HepG2 (cell line): ENCODE measurements at regions not wholly inside any gene's neighbourhood (a gene's known extent, or its start where the extent isn't known, plus 50 kb on each side); places are given as distances from the start of the nearest gene placed in this dataset.

Experiments
- AFF4 ChIP-seq: sonication (generic); formaldehyde crosslinking; IDR thresholded peaks from 2 replicates; pipeline ENCODE4 v1.4.0; 2020; ENCODE audit warnings: missing genetic modification reagents
- ERF ChIP-seq: IDR thresholded peaks from 2 replicates; pipeline ENCODE4 v1.6.1; 2018; ENCODE audit warnings: missing biosample characterization, missing genetic modification reagents
- FOXK1 ChIP-seq: sonication (generic); formaldehyde crosslinking; IDR thresholded peaks from 2 replicates; pipeline ENCODE4 v1.4.0; 2020; ENCODE audit warnings: low read depth, missing genetic modification reagents, borderline replicate concordance
- HNF4G ChIP-seq, 2 experiments: sonication (generic) in 1 of 2; formaldehyde crosslinking in 1 of 2; IDR thresholded peaks; 2 replicates each; pipeline versions ENCODE4 v1.4.0 to v1.6.1; 2011 to 2020; ENCODE audit warnings: borderline replicate concordance in 2 of 2, low read depth in 2 of 2, mild to moderate bottlenecking in 2 of 2, low read length in 1 of 2, missing genetic modification reagents in 1 of 2, moderate library complexity in 1 of 2
- KLF11 ChIP-seq: IDR thresholded peaks from 2 replicates; pipeline ENCODE4 v1.6.1; 2016; ENCODE audit warnings: missing compliant biosample characterization
- MATR3 ChIP-seq: sonication (generic); formaldehyde crosslinking; IDR thresholded peaks from 2 replicates; pipeline ENCODE4 v1.4.0; 2020; ENCODE audit warnings: missing genetic modification reagents
- NFE2L2 ChIP-seq: fragments of 150-350 bp; IDR thresholded peaks from 2 replicates; pipeline ENCODE4 v1.6.1; 2014; ENCODE audit warnings: low read length
- NR2F1 ChIP-seq, 2 experiments: fragments of 450-650 bp in 1 of 2; formaldehyde crosslinking in 1 of 2; IDR thresholded peaks; 2 replicates each; pipeline versions ENCODE4 v1.5.0 to v1.6.1; 2016 to 2020; ENCODE audit warnings: mild to moderate bottlenecking in 1 of 2, missing compliant biosample characterization in 1 of 2, missing genetic modification reagents in 1 of 2, moderate library complexity in 1 of 2
- SMARCE1 ChIP-seq: fragments of 450-650 bp; IDR thresholded peaks from 2 replicates; pipeline ENCODE4 v1.6.1; 2017; ENCODE audit warnings: borderline replicate concordance
- SRSF1 ChIP-seq: fragments of 200-400 bp; formaldehyde crosslinking; optimal IDR thresholded peaks from 2 replicates; pipeline ENCODE3; 2017; ENCODE audit warnings: mild to moderate bottlenecking, low read depth, low read length, moderate library complexity
- TOE1 ChIP-seq: sonication (generic); formaldehyde crosslinking; IDR thresholded peaks from 2 replicates; pipeline ENCODE4 v1.4.0; 2020; ENCODE audit warnings: mild to moderate bottlenecking, missing genetic modification reagents
- ZBTB37 ChIP-seq: sonication (generic); formaldehyde crosslinking; IDR thresholded peaks from 2 replicates; pipeline ENCODE4 v1.4.0; 2020; ENCODE audit warnings: mild to moderate bottlenecking, missing genetic modification reagents
- ZFP41 ChIP-seq: sonication (generic); formaldehyde crosslinking; IDR thresholded peaks from 2 replicates; pipeline ENCODE4 v1.4.0; 2020; ENCODE audit warnings: mild to moderate bottlenecking, missing genetic modification reagents, borderline replicate concordance
- ZNF331 ChIP-seq: sonication (generic); formaldehyde crosslinking; IDR thresholded peaks from 2 replicates; pipeline ENCODE4 v1.4.0; 2020; ENCODE audit warnings: missing genetic modification reagents
- ZNF510 ChIP-seq: sonication (generic); formaldehyde crosslinking; IDR thresholded peaks from 2 replicates; pipeline ENCODE4 v1.4.0; 2020; ENCODE audit warnings: low read depth, mild to moderate bottlenecking, missing genetic modification reagents
- ZNF557 ChIP-seq: sonication (generic); formaldehyde crosslinking; IDR thresholded peaks from 2 replicates; pipeline ENCODE4 v1.4.0; 2020; ENCODE audit warnings: missing genetic modification reagents
- ZNF597 ChIP-seq: sonication (generic); formaldehyde crosslinking; IDR thresholded peaks from 2 replicates; pipeline ENCODE4 v1.5.0; 2020; ENCODE audit warnings: missing genetic modification reagents
- ZNF598 ChIP-seq: sonication (generic); formaldehyde crosslinking; IDR thresholded peaks from 2 replicates; pipeline ENCODE4 v1.5.1; 2020; ENCODE audit warnings: mild to moderate bottlenecking, missing genetic modification reagents, borderline replicate concordance
- ZNF7 ChIP-seq: IDR thresholded peaks from 2 replicates; pipeline ENCODE4 v1.6.1; 2016; ENCODE audit warnings: missing biosample characterization, missing genetic modification reagents
- ZSCAN20 ChIP-seq: sonication (generic); formaldehyde crosslinking; IDR thresholded peaks from 2 replicates; pipeline ENCODE4 v1.4.0; 2020; ENCODE audit warnings: missing genetic modification reagents, mild to moderate bottlenecking, borderline replicate concordance

- TF ChIP-seq ZNF597 (CRISPR knock-in tag) (no peak), ZFP41 (CRISPR knock-in tag) (no peak), SRSF1 (no peak), ZNF510 (CRISPR knock-in tag) (peak; percentile 91), TOE1 (CRISPR knock-in tag) (peak; percentile 26; the same call in 1 of the 2 replicates), MATR3 (CRISPR knock-in tag) (no peak), ZNF557 (CRISPR knock-in tag) (0 out of 2 replicates have a peak, but pooled peaks have one; percentile 95), SMARCE1 (no peak), HNF4G (IDR thresholded peaks at IDR 0.05; ENCODE audit: borderline replicate concordance, low read depth, low read length) (peak; percentile 51; the same call in 1 of the 2 replicates), HNF4G (CRISPR knock-in tag; IDR thresholded peaks at IDR 0.05; ENCODE audit: borderline replicate concordance, low read depth) (no peak), FOXK1 (CRISPR knock-in tag) (peak; percentile 81; the same call in 1 of the 2 replicates), NFE2L2 (no peak), KLF11 (CRISPR knock-in tag) (peak; percentile 27; the same call in 1 of the 2 replicates), ZSCAN20 (CRISPR knock-in tag) (0 out of 2 replicates have a peak, but pooled peaks have one; percentile 57), ZNF598 (no peak), AFF4 (CRISPR knock-in tag) (0 out of 2 replicates have a peak, but pooled peaks have one; percentile 19), ERF (CRISPR knock-in tag) (peak; percentile 70; the same call in 1 of the 2 replicates), ZNF7 (CRISPR knock-in tag) (no peak), ZBTB37 (CRISPR knock-in tag) (no peak), NR2F1 (CRISPR knock-in tag; IDR thresholded peaks at IDR 0.05) (peak; percentile 35 to 44; a peak in 3 of 4 replicates), ZNF331 (CRISPR knock-in tag) (peak; percentile 93)
Observed at GRCh38 chr16:10256784-10257641, 74.8 kb upstream of the GRIN2A start (continued).
